ENCODE measurements at regions not wholly inside any gene's neighbourhood (a gene's known extent, or its start where the extent isn't known, plus 50 kb on each side); places are given as distances from the start of the nearest gene placed in this dataset.

- Histone ChIP-seq H3K36me3 (ENCODE audit: control insufficient read depth, insufficient read depth, low read length) (no peaks in the 10 kb centered on the region), H3K4me3 (ENCODE audit: low read depth, low read length) (no peak overlapping the region), H3K27me3 (ENCODE audit: control insufficient read depth, insufficient read depth, low read length) (no peaks in the 10 kb centered on the region)
- no peak for DNase-seq (ENCODE audit: low read depth)
- no peak for FAIRE-seq
- TF ChIP-seq, protein P1, sequence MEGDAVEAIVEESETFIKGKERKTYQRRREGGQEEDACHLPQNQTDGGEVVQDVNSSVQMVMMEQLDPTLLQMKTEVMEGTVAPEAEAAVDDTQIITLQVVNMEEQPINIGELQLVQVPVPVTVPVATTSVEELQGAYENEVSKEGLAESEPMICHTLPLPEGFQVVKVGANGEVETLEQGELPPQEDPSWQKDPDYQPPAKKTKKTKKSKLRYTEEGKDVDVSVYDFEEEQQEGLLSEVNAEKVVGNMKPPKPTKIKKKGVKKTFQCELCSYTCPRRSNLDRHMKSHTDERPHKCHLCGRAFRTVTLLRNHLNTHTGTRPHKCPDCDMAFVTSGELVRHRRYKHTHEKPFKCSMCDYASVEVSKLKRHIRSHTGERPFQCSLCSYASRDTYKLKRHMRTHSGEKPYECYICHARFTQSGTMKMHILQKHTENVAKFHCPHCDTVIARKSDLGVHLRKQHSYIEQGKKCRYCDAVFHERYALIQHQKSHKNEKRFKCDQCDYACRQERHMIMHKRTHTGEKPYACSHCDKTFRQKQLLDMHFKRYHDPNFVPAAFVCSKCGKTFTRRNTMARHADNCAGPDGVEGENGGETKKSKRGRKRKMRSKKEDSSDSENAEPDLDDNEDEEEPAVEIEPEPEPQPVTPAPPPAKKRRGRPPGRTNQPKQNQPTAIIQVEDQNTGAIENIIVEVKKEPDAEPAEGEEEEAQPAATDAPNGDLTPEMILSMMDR (IDR thresholded peaks at IDR 0.05; ENCODE audit: insufficient read depth, low read length, severe bottlenecking), result no peak
These were observed 278.7 kb downstream of the RAD51AP2 start for GRCh38 chr2:17239550-17239949.

GRCh38 chr2:17235167-17235566 is 283.1 kb downstream of the RAD51AP2 start:
- Histone ChIP-seq H3K4me3 (ENCODE audit: low read depth, low read length) (no peak overlapping the region), H3K27me3 (ENCODE audit: control insufficient read depth, insufficient read depth, low read length) (no peaks in the 10 kb centered on the region), H3K36me3 (ENCODE audit: control insufficient read depth, insufficient read depth, low read length) (no peaks in the 10 kb centered on the region)
- no peak for DNase-seq (ENCODE audit: low read depth)
- TF ChIP-seq, protein P1 (IDR thresholded peaks at IDR 0.05; ENCODE audit: insufficient read depth, low read length, severe bottlenecking), result no peak
- no peak for FAIRE-seq

DNA sequence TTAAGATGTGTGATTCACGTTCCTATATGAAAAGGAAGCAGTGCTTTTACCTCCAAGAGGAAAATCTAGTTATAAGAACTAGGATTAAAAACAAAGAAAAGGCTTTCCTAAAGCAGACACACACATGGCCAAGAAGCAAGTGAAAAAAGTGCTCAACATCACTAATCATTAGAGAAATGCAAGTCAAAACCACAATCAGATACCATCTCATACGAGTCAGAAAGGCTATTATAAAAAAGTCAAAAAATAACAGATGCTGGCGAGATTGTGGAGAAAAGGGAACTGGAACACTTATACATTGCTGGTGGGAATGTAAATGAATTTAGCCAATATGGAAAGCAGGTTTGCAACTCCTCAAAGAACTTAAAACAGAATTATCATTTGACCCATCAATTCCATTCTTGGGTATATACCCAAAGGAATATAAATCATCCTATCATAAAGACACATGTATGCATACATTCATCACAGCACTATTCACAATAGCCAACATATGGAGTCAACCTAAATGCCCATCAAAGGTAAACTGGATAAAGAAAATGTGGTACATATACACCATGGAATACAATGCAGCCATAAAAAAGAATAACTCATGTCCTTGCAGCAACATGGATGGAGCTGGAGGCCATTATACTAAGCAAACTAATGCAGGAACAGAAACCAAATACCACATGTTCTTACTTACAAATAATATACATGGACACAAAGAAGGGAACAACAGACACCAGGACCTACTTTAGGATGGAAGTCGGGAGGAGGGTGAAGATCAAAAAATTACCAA is 285.3 kb downstream of the RAD51AP2 start:
- no peak overlapping the region for H3K4me3 ChIP-seq (ENCODE audit: low read depth, low read length)
- TF ChIP-seq, protein P1 (IDR thresholded peaks at IDR 0.05; ENCODE audit: insufficient read depth, low read length, severe bottlenecking), result no peak
- FAIRE-seq (no peak), DNase-seq (ENCODE audit: low read depth) (no peak)
- H3K27me3 ChIP-seq (ENCODE audit: control insufficient read depth, insufficient read depth, low read length), result no peaks in the 10 kb centered on the region
- H3K36me3 ChIP-seq (ENCODE audit: control insufficient read depth, insufficient read depth, low read length), result no peaks in the 10 kb centered on the region

GRCh38 chr2:17231394-17231965 is 286.8 kb downstream of the RAD51AP2 start:
- FAIRE-seq (no peak), DNase-seq (ENCODE audit: low read depth) (no peak)
- TF ChIP-seq, protein P1 (IDR thresholded peaks at IDR 0.05; ENCODE audit: insufficient read depth, low read length, severe bottlenecking), result no peak
- Histone ChIP-seq H3K4me3 (ENCODE audit: low read depth, low read length) (no peak overlapping the region), H3K36me3 (ENCODE audit: control insufficient read depth, insufficient read depth, low read length) (no peaks in the 10 kb centered on the region), H3K27me3 (ENCODE audit: control insufficient read depth, insufficient read depth, low read length) (no peaks in the 10 kb centered on the region)

GRCh38 chr2:17229414-17229813 is 288.8 kb downstream of the RAD51AP2 start:
- DNase-seq (ENCODE audit: low read depth), result no peak
- no peaks in the 10 kb centered on the region for H3K36me3 ChIP-seq (ENCODE audit: control insufficient read depth, insufficient read depth, low read length)
- no peak overlapping the region for H3K4me3 ChIP-seq (ENCODE audit: low read depth, low read length)
- no peak for FAIRE-seq
- TF ChIP-seq, protein P1 (IDR thresholded peaks at IDR 0.05; ENCODE audit: insufficient read depth, low read length, severe bottlenecking), result no peak
- no peaks in the 10 kb centered on the region for H3K27me3 ChIP-seq (ENCODE audit: control insufficient read depth, insufficient read depth, low read length)

Measured in bronchial epithelial cell (primary cell).